AG09309 (cell line): ENCODE measurements at regions not wholly inside any gene's neighbourhood (a gene's known extent, or its start where the extent isn't known, plus 50 kb on each side); places are given as distances from the start of the nearest gene placed in this dataset.

ENCODE experiments used
- DNase-seq: peaks from one replicate; pipeline ENCODE4 v3.0.0-alpha.2; 2010; ENCODE audit warnings: low read depth
- H3K4me3 ChIP-seq: 2 replicates; pipeline ENCODE4 v1.5.1; 2011; ENCODE audit warnings: mild to moderate bottlenecking, low read depth, low read length, moderate library complexity; ENCODE audit not compliant: control insufficient read depth
- TF ChIP-seq, protein P1 (sequence below): IDR thresholded peaks from 2 replicates; pipeline ENCODE4 v1.5.1; 2011; ENCODE audit warnings: mild to moderate bottlenecking, low read depth, low read length, inconsistent platforms; ENCODE audit not compliant: insufficient read depth, control insufficient read depth; ENCODE audit errors: missing control alignments

DNA sequence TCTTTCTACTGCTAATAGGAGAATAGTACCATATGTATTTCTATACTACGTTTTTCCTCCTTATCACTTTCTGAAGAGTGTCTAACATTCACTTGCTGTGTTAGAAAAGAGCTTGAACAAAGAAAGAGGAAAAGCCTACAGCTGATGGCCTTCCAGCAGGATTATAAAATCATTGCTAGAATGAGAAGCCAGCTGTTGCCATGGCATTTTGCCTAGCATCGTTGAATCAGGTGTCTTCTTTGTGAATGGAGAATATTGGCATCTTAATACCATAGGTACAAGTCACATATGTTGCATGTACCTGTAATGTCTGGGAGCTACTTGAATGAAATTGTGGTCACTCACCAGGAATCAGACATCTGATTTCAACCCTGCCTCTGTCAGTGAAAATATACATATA, 1174.9 kb downstream of the PCDH17 start:
- DNase-seq, result no peak
- no peak overlapping the region for H3K4me3 ChIP-seq
- TF ChIP-seq, protein P1, sequence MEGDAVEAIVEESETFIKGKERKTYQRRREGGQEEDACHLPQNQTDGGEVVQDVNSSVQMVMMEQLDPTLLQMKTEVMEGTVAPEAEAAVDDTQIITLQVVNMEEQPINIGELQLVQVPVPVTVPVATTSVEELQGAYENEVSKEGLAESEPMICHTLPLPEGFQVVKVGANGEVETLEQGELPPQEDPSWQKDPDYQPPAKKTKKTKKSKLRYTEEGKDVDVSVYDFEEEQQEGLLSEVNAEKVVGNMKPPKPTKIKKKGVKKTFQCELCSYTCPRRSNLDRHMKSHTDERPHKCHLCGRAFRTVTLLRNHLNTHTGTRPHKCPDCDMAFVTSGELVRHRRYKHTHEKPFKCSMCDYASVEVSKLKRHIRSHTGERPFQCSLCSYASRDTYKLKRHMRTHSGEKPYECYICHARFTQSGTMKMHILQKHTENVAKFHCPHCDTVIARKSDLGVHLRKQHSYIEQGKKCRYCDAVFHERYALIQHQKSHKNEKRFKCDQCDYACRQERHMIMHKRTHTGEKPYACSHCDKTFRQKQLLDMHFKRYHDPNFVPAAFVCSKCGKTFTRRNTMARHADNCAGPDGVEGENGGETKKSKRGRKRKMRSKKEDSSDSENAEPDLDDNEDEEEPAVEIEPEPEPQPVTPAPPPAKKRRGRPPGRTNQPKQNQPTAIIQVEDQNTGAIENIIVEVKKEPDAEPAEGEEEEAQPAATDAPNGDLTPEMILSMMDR, result no peak

DNA sequence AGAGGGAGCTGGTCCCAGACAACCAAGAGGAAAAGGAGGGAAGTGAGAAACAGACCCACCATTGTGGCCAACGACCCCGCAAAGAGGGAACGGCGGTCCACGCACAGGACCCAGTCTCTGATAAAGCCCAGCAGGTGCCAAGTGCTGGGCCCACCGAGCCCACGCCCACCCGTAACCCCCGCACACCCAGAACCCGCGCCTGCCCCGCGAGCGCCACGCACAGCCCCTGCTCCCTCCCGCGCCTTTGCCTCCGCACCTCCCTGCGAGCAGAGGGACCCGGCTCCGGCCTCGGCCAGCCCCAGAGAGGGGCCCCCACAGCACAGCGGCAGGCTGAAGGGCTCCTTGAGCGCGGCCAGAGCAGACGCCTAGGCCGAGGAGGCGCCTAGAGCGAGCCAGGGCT, 1192.2 kb downstream of the PCDH17 start:
- TF ChIP-seq, protein P1, result no peak
- no peak for DNase-seq
- no peak overlapping the region for H3K4me3 ChIP-seq

DNA sequence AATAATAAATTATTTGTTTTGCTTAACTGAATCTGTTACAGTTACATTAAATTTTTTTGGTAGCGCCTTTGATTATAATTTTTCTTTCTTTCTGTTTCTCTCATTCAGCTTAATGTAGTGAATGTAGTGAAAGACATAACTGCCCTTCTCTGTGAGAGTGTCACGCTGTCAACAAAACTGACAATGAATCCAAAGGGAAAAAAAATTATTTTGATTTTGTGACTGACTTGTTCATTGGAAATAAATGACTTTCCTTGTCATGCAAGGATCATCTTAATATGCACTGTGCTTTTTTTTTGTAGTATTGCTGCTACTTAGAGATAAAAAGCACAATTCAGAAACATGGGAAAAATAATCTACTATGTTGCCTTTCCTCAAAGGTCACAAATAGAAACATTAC, 1196.4 kb downstream of the PCDH17 start:
- no peak overlapping the region for H3K4me3 ChIP-seq
- no peak for DNase-seq
- TF ChIP-seq, protein P1, result no peak

DNA sequence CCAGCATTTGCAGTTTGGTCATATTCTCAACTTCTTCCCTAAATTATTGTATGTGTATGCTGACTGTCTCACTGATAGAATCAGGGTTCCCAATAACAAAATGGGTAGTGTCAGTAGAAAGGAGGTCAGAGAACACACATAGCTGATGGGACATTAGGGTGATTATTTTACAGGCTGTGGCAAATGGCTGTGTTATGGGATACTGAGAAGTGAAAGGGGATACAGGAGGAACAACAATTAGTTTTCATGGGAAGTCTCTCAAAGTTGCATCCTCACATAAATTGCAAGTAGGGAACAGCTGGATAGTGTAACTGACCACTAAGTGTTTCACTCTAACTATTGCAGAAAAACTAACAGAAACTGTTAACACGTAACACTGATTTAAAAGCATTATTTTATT, 1199.3 kb downstream of the PCDH17 start:
- TF ChIP-seq, protein P1, result no peak
- no peak for DNase-seq
- no peak overlapping the region for H3K4me3 ChIP-seq

DNA sequence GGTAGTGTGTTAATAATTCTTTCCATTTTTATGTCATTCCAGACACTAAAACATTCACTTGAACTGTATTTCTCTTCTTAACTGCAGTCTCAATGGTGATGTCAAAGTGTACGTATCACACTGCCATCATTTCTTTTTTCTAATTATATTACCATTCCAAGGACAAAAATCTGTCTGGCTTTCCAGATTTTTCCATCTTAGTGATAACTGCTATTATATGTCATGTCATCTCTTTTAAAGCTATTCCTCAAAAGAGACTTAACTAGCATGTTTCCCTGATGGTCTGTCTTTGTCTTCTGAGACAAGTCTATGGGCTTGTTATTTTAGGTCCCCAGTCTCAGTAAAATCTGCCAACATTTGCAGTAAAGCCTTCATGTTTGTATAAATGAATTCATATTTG, 1207.1 kb downstream of the PCDH17 start:
- TF ChIP-seq, protein P1, result no peak
- no peak overlapping the region for H3K4me3 ChIP-seq
- DNase-seq, result no peak

DNA sequence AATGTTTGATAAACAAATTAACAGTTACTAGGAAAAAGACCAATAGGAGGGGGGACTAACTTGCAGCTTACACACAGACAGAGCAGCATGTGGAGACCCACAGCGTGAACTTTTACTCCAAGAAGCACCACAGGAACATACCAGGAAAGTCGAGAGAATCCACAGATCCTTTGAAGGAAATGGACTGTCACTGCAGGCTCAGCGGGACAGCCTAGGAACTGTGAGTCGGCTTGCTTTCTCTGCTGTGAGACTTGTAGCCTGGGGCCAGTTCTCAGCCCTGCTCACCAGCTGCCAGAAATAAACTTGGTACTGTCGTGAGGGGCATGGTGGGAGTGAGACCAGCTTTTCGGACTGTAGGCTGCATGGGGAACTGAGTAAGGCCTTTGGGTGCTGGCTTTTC, 1211.5 kb downstream of the PCDH17 start:
- TF ChIP-seq, protein P1, result no peak

DNA sequence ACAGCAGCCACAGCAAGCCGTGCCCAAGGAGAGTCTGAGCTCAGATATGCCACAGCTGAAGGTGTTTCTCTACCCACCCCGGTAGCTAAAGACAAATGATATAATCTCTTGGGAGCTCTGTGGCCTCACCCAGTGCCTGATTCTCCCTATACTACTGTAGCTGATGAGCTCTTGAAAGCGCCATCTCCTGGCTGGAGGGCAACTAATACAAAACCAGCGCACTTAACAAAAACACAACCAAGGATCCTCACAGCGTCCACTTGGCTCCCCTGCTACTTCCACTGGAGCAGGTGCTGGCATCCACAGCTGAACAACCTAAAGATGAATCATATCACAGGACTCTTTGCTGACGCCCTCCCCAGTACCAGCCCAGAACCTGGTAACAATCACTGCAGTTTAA, 1212.0 kb downstream of the PCDH17 start:
- no peak for DNase-seq
- H3K4me3 ChIP-seq, result no peak overlapping the region
- TF ChIP-seq, protein P1, result no peak

More for the DNA sequence above, 1211.5 kb downstream of the PCDH17 start:
- no peak overlapping the region for H3K4me3 ChIP-seq
- no peak for DNase-seq
